Astrocyte of the hippocampus (primary cell): ENCODE measurements at regions not wholly inside any gene's neighbourhood (a gene's known extent, or its start where the extent isn't known, plus 50 kb on each side); places are given as distances from the start of the nearest gene placed in this dataset.
A peak's percentile ranks its signal among the peaks of the same experiment; 100 is the strongest.

Experiments used
- DNase-seq: peaks from one replicate; pipeline ENCODE4 v3.0.0; 2011; ENCODE audit warnings: low read depth, low spot score

DNA sequence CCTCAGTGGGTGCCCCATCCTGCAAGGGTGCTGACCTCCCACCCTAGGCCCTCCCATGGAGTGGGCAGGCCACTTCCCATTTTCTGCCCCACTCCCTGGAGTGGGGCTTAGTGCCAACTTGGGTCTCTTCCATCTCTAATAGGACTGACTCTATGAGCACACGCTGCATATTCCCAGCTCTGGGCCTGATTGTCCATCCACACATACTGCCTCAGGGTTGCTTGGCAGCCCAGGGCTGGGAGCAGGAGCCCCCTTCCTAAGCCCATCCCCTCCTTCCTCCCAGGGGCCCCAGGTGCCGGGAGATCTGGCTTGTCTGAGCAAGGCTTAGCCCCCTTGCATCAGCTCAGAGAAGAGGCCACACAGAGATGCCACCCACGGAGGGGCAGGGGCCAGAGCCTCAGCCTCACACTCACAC, 55.1 kb downstream of the PJA1 start:
- DNase-seq, result no peak

DNA sequence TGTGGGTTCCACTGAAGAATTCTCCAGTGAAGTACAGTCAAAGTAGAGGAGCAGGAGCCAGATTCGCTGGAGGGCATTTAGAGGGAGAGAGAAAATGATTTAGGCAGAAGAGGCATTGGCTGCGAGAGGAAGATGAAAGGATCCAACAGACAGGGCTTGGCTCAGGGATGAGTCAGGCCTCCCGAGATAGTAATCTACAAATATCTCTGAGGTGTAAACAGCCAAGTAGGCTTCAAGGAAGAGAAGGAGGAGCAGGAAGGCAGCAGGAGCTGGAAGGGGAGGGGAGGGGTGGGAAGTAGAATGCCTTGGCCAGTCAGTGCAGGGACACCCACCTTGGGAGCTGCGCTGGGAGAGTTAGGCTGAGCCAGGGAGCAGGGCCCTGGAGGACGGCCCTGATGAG, 55.5 kb downstream of the PJA1 start:
- DNase-seq, result no peak

DNA sequence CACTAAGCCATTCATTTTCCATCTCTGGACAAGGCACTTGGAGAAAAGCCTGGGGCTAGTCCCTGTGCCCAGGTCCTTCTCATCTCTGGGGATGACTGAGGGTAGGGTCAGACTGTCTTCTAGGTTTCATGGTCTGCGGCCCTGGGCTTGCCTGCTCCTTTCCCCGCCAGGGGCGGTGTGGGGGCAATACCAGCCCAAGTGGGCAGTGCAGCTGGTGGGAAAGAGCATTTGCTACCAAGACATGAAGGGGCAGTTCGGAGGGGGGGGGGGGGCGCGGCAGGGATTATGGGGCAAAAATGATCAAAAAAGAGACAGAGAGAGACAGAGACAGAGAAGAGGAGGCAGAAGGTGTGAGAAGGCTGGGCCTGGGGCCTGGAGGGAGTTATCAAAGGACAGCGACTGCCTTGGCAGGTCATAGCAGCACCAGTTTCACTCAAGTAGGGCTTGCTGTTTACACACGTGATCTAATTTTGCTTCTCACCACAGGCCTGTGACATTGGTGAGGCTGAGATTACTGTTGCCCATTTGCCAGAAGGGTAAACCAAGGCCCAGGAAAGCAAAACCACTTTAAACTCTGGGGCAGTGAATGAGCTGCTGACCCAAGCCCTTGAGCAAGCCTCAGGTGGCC, 56.1 kb downstream of the PJA1 start:
- no peak for DNase-seq

DNA sequence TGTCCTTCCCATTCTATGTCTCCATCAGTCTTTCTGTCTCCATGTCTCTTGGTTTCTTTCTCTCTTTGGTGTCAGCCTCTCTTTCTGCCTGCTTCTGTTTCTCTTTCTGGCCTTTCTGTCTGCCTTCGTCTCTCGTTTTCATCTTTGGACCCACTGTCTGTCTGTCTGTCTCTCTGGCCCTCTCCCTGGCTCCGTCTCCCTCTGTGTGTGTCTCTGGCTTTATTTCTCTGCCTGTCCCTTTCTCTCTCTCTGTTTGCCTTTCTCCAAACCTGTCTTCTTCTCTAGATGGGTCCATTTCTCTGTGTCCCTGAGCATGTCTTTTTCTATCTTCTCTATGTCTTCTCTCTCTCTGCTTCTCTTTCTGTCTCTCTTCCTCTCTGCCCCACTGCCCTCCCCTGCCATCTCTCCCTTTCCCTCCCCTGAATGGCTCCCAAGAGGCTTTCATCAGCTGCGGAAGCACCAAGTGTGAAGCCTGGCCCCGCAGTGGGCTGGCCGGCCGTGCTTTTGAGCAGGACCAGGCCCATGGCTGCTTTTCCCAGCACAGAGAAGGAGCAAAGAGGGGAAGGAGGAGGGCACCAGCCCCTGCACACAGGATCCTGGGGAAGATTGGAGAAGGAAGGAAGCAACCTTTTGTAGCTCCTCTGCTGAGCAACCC, 57.4 kb downstream of the PJA1 start:
- DNase-seq, result no peak

DNA sequence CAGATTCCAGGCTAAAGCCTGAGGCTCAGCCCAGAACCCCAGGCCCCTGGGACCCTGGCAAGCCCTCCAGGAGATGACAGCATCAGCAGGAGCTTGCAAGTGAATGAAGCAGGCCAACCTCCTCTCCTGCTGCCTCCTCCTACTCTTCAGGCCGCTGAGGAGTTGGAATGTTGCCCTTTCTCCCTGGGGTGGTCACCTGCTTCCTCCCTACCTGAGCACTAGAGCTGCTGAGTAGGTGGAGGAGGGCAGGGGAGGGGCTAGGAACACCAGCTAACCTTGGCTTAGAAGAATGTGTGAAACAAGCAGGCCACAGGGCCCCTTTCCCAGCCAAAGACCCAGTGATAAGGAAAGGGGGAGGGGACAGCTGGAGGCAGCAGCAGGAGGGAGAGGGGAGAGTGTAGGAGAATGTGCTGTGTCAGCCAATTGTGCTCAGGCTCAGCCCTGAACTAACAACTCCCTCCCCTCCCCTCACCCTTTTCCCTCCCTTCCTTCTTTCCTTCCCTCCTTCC, 58.0 kb downstream of the PJA1 start:
- DNase-seq, result peak; percentile 41

DNA sequence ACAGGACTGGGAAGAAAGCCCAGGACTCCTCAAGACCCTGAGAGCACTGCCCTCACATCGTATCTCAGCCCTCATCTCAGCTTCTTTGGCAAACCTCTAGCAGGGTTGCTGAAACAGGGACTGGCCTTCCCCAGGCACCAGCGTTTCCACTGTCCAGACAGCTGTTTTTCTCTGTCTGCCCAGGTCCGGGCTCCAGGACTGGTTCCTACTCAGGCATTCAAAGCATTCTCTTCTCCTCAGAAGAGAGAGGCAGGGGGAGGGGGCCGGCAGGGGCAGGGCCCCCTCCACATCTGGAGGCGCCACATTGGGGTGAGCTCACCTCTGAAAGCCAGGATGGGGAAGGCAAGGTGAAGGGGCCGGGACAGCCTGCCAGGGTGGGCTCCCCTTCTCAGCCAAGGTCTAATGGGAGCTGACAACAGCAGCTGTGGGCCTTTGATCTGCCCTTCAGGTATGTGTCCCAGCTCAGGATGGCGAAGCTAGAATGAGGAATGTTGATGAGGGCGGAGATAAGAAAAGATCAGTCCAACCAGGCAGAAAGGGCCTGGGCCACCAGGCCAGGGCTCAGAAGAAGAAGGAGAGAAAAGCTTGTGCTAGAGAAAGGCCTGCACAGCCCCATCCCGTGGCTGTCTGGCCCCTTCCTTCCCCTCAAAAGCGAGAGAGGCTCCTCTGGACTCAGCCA, 60.4 kb downstream of the PJA1 start:
- no peak for DNase-seq

DNA sequence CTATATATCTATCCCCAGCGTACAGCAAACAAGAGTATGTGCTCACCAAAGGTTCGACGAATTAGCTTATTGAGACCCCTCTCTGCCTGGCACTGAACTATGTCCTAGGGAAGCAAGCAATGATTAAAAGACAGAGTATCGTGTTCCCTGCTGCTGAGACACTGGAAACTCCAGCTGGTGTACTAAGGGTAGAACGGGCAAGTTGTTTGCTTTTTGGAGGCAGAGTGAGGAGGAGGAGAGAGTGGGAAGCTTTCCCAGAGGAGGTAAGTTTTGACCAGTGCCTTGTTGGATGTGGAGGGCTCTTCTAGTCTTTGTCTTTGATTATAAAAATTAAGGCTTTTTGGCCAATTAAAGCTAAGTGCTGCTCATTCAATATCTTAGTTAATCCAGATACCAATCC, 61.7 kb downstream of the PJA1 start:
- no peak for DNase-seq

DNA sequence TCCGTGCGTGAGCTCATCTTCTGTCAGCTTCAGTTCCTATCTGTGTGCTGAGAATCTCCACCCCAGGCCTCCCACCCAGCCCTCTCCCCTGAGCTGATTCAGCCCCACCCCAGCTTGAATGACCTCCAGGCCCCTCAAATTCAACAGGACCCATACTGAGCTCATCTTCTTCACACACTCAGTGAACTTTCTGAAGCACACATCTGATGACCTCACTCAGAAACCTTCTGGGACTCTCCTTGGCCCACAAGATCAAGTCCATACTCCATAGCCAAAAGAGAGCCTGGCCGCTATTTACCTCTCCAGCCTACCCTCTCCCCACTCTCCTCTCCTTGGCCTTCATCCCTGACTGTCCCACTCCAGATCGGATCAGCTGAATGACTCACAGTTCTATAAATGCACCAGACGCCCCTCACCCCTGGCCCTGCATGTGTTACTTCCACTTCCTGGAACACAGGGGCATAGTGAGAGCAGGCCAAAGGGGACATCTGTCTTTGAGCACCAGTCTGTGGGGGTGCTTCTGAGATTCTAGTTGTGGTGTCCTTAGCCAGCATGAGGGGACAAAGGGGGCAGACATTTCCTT, 62.5 kb downstream of the PJA1 start:
- no peak for DNase-seq

DNA sequence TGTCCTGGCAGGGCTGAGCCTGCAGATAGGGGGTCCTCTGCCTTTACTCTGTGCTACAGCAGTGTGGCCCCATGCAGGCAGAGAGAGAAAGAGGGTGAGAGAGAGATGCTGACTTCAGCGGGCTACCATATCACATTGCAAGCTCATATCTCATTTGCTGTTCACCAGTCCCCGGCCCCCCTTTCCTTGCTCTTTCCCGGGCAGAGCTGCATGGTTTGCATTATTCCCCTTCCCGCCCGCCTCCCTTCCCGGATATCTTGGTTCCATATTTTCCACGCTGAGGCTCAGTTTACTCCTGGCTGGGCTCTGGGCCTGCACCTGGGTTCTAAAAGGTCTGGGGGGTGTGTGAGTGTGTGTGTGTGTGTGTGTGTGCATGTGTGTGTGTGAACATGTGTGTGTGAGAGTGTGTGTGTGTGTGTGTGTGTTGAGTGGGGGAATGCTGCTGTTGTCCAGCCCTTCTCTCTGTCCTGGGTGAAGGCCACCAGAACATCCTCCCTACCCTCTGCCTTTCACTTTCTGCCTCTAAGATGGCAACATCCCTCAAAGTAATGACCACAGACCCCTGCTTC, 63.5 kb downstream of the PJA1 start:
- no peak for DNase-seq

DNA sequence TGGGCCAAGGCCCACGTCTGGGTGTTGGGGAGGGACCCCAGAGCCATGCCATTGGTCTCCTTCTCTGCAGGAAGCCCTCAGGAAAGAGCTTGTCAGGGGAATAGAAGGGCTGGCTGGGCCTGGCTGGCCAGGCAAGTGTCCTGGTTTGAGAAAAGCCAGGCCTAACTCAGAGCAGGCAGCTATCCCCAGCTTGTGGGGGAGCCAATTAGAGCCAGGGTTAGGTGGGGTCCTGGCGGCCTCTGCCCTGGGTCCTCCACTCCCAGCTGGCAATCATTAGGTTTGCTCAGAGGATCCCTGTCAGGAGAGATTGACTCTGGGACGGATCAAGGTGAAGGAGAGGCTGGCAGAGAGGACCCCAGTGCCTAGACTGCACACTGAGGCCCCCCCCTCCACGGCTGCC, 64.8 kb downstream of the PJA1 start:
- no peak for DNase-seq

DNA sequence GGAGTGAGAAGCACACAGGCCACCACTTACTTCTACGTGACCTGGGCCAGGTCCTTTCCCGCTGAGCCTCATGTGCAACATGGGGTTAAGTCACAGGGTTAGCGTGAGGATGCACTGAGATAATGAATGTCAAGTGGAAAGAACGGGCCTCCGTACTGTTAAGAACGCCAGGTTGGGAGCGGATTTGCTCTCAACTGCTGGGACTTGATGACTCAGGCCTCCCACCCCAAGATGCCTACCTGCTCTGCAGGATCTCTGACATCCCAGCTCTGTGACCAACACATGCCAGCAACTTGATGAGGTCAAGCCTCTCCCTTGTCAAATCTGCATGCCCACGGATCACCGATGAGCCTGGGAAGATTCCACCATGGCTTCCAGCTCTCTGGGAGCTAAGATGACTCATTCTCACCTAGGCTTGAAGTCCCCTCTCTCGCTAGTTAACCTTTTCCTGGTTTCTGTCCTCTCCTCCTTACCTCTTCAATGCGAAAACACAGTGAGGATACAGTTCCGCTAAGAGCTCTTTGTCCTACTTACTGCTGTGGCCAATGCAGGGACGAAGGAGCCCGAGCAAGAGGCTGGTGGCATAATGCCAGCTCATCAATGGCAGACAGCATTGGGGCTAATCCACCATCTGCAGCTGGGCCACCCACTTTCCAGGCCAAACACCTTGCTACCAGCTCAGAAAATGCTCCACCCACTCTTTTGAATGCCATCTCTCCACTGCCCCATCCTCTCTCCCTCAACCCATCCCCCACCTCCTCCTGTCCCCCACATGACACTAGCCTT, 67.6 kb downstream of the PJA1 start:
- DNase-seq, result no peak

DNA sequence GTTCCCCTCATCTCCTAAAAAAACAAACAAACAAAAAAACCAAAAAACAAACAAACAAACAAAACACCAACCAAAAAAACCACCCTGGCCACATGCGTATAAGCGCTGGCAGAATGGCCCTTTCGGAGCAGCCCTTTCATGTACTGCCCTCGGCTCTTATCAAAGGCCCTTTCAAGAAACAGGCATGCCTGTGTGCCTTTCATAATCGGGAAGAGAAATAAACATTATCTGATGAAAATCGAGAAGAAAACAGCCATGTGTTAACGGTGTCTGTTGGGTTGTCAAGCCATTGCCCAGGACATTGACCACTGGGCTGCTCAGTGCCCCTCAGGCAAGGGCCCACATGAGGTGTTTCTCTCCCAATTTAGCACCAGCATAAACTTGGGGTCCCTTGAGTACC, 68.3 kb downstream of the PJA1 start:
- DNase-seq, result no peak

DNA sequence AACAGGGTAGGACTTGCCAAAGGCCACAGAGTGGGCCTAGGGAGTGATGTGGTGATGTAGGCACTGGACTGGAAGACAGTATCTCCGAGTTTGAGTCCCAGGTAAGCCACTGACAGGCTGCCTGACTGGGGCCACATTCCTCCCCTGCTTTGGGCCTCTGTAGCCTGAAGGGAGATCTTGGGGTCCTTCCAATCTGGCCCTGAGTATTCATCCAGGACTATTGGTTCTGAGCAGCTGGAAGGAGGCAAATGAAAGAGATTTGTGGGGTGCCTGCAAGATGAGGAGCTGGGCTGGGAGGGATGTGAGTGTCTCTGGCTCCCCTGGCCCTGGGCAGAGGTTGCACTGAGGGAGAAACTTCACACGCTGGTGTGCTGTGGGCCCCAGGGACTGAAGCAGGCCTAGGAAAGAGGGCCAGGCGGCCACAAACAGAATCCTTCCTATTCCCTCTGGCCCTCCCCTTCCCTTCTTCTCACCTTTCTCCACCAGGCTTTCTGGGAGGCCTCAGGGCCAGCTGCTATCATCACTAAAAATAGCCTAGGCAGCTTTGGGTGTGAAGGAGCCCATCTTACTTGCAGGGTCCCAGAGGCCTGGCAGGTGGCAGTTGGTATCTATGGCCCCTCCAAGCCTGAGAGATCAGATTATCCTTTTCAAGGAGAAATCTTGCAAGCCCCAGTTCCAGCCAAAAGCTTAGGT, 70.1 kb downstream of the PJA1 start:
- DNase-seq, result no peak

DNA sequence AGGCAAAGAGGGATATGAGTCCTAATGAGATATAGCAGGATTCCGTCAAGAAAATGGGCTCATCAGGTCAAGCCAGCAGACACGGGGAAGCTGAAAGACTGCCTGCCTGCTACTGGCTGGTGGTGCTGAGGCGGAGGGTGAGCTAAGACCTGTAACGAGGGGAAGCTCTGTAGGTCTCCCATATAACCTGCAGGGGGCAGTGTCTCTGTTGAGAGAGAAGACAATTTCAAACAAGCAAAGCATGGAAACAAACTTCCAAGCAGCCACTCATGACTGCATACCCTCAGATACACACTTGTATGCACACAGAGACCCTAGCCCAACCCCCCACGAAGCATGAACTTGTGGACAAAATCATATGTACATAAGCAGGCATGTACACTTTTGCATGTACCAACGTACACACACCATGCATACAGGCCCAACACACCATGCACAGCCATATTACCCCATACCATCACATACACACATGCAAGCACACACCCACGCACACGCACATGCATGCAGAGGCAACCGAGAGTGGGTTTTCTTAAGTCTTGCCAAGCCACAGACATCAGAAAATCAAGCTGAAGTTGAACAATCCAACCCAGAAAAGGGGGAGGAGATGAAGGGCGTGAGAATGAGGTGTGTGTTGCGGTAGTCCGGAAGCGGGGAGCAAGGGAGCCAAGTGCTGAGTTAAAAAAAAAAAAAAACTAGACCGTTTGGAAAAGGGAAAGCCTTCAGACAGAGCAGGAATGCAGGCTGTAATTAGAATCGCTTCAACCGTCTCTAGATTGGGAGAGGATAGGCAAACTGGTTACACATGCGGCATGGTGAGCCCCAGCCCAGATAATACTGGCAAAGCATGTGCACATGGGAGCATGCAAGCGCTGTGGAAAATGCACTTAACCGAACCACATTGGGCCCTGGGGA, 71.0 kb downstream of the PJA1 start:
- DNase-seq, result peak; percentile 58

DNA sequence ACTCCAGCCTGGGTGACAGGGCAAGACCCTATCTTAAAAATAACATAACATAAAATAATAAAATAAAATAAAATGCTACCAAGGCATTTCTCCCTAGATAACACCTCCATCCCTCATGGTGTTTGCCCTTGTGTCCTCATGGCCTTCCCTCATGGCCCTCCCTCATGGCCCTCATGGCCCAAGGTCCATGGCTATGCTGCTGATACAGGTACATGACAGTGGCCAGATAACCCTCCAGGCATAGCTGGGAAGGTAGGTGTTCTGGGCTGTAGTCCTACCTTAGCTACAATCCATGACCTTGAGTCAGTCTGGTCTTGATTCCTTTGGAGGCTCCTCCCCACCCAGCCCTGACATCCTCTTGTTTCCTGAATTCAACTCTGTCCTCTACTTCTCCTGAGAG, 75.2 kb downstream of the PJA1 start:
- no peak for DNase-seq

DNA sequence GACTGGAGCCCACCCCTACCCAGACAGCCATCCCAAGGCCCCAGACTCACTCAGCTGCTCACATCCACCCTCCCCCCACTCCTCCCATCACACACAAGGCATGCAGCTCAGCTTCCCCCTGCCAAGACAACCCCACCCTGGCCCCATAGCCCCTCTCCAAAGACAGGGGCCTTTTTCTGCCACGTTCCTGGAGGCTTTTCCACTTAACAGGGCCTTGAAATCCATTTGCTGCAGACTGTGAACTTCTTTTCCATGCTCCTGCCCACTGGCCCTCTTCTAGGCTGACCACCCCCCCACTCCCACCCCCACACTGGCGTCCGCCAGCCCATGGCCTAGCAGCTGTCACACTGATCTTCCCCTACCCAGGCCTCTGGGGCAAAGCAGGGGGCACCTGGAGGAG, 76.0 kb downstream of the PJA1 start:
- DNase-seq, result no peak

DNA sequence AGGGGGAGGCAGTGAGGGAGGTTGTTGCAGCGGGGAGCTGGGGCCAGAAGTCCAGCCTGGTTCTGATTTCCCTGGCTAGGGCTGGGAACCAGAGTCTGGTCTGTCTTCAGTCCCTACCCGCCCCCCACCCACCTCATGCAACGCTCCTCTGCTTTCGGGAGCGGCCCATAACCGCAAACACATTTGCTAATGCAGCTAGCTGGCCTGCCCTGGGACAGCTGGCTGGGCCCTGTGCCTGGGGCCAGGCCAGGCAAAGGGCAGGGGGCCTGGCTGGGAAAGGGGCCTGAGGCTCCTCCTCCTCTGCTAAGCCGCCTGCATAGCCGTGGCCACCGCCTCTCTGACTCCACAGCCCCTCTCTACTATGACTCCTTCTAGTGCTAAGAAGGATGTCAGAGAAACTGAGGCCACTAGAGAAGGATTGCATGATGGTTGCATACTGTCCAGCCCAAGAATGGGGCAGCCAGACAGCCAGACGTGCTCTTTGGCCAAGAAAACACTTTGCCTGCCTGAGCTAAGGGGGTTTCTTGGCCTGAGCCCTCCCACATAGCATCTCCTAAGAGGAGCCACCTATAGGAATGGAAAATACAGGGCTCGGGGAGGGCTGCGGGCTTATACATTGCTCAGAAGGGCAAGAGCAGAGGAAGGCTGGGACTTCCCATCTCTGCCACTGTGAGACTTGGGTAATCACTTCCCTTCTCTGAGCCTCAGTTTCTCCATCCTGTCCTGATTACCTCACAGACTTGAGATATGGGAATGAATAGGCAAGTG, 76.9 kb downstream of the PJA1 start:
- DNase-seq, result no peak

DNA sequence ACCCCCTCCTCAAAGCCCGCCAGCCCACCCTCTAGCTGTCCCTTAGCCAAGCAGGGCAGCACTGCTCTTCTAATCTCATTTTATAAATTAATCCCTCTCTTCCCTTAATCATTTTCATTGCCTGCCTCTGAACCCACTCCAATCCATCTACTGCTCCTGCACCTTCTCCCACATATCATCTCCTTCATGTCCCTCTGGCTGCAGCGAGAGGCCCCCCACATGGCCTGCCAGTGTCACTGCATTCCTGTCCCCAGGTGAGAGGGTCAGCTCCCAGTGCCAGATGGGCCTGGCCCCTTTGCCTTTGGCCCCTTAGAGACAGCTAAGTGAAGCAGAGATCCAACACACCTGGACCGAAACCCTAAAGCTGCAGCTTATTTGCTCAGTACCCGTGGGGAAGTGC, 79.4 kb downstream of the PJA1 start:
- no peak for DNase-seq

DNA sequence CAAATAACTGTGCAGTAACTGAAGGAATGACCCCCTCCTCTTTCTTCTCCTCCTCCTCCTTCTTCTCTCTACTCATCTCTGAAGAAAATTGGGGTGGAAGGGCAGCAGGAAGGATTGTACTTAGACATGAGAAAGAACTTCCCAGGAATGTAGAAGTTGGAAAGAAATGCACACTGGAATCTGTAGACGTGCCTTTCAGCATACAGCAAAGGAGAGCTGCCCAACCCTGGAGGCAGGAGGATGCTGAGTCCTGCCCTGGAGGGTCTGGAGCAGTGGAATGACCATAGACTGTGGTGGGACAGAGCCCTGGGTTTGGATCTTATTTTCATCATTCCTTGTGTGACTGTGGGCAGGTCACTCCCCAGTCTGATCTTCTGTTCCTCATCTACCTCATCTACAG, 80.1 kb downstream of the PJA1 start:
- DNase-seq, result no peak
